DMS53 treated with DMSO at 0.1 percent for 48 hours (cell line): ENCODE measurements at regions not wholly inside any gene's neighbourhood (a gene's known extent, or its start where the extent isn't known, plus 50 kb on each side); places are given as distances from the start of the nearest gene placed in this dataset.

Experiments used
- DNase-seq: peaks from one replicate; lab custom pipeline; 2025; ENCODE audit not compliant: unreplicated experiment; lab: John Stamatoyannopoulos, UW

DNA sequence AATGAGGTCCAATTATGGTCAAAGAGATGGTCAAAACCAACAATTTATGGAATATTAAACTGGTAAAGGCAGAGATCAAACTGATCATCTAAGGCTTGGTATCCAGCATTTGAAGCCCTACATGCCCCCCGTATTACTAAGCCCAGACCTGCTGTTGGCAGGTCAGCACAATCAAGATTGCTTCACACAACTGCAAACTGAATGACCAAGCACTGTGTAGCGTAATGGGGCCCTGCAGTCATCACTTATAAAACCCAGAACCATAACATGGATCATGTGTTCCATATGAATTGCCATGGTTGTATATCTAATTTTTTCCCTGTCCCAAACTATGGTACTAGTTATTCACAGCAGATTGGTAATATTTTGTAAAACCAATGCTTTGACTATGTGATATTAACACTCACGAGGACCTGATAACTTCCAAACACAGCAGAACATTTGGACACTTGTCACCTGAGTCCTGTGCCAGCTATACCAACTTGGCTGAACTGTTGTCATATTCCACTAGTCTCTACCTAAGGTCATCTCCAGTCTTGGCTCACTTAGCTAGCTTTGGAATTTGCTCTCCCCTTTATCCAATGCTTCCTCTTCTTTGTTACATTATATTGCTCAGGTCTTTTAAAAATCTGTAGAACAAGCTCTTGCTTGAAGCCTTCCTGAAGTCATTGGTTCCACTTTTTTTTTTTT is 81.7 kb upstream of the HMHB1 start:
- DNase-seq = no peak

DNA sequence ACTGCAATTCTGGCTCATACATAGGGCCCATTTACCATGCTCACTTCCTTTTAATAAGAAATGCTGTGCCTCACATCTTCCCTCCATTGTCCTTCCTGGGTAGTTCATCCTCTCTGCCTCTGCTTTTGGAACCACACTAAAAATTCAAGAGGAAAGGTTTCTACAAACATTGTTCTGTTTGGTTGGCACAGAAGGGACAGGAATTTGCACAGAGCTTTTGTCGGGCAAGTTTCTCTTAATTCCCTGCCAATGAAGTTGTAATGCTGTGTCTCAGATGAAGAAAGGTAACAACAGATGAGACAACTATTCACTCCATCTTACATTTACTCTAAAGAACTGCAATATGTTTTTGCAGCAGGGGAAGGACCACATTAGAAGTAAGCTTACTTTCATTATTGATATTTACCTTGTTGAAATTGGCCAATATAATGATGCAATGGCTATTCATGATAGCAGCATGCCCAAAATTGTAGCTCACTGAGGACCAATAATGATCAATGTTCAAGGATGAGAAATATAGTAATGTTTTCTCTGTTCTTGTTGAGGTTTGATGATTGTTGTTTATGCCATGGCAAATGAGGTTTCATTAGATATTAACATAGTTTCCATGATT is 82.5 kb upstream of the HMHB1 start:
- no peak for DNase-seq

DNA sequence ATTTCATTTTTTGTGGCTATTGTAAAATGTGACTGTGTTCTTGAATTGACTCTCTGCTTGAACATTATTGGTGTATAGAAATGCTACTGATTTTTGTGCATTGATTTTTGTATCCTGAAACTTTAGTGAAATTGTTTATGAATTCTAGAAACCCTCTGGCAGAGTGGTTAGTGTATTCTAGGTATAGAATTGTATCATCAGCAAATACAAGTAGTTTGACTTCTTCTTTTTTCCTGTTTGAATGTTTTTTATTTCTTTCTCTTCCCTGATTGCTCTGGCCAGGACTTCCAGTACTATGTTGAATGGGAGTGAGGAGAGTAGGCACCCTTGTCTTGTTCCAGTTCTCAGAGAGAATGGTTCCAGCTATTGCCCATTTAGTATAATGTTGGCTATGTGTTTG is 88.8 kb upstream of the HMHB1 start:
- no peak for DNase-seq

DNA sequence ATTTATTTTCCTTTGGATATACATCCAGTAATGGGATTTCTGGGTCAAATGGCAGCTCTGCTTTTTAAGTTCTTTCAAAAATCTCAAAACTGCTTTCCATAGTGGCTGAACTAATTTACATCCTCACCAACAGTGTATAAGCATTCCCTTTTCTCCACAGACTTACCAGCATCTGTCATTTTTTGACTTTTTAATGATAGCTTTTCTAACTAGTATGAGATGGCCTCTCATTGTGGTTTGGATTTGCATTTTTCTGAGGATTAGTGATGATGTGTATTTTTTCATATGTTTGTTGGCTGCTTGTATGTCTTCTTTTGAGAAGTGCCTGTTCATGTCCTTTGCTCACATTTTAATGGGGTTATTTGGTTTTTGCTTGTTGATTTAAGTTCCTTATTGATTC is 90.0 kb upstream of the HMHB1 start:
- DNase-seq = no peak

DNA sequence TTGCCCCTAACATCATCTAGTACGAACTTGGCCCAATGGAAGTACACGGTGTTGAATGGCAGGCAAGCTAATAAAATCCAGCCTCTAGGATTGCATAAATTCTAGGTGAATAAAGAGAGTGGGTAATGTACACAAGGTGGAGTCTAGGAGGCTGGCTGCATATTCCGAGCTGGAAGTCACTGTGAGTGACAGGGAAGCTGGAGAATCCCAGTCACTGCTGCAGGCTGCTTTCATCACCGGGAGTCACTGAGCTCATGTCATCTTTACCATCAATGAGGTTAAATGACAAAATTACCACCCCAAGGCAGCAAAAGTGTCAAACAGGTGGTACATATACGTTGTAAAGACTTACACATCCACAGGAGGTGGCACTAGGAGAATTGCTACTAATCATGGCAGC is 91.3 kb upstream of the HMHB1 start:
- DNase-seq = no peak

DNA sequence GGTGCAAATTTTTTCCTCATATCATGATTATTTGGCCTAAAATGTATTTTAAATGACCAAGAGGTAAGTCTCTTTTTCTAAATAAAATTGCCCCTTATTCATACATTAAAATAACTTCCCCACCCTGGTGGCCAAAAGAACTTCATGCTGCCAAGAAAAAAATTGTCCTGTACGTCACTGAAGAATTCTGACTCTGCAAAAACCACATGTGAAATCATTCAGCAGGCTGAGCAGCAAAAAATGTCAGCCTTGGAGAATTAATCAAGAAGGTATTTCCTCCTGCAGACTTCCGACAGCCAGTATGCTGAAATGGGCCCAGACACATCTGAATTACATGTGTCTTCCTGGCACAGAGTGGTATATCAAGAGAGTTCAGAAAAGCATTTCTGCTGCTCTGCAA is 94.6 kb upstream of the HMHB1 start:
- DNase-seq = no peak

DNA sequence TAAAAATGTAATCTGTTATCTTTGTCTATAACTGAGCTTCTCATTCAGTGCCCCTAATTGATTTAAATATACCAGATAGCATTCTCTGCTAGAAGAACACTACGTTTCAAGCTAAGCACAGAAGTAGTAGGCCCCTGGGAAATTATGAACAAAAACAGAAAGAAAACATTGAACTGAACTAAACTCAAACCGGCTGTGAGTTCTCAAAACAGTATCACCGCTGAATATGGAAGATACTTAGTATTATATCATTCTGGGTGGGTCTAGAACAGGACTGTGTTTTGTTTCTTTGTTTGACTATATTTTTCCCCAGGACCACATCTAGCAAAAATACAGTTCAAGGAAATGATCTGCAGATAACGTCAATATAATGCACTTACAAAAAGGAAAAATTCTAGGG is 95.1 kb upstream of the HMHB1 start:
- DNase-seq = no peak

DNA sequence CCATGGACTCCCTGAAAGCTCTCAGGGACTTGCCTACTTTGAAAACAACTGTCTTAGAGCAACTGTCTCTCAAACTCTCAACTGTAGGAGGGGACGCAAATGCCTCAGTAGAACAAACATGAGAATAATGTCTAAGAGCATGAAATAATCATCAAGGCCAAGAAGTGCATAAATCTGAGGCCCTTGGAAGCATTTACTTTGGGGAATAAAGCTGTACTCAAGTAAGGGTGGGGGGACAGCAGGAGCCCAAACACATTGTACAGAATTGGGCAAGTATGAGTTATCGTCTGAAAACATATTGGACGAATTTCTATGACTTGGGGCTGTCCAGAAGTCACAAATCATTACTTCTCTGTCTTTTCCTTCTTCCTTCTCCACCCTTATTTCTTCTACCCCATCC is 96.3 kb upstream of the HMHB1 start:
- no peak for DNase-seq

DNA sequence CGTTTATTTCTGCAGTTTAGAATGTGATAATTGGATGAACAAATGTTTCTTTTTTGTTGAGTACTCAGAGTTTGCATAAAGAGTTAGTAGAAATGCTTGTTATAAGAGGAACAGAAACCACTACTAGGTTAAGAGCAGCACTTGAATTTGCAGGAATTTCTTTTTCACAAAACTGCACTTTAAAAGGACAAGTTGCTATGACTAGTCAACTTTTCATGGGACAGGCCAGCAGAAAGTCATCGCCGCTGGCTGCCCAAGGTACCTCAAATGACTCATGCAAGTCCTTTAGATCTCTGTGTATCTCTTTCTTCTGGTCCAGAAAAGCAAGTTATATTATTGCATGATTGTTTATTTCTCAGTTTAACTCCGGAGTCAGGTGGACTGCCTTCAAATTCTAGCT is 97.3 kb upstream of the HMHB1 start:
- no peak for DNase-seq

DNA sequence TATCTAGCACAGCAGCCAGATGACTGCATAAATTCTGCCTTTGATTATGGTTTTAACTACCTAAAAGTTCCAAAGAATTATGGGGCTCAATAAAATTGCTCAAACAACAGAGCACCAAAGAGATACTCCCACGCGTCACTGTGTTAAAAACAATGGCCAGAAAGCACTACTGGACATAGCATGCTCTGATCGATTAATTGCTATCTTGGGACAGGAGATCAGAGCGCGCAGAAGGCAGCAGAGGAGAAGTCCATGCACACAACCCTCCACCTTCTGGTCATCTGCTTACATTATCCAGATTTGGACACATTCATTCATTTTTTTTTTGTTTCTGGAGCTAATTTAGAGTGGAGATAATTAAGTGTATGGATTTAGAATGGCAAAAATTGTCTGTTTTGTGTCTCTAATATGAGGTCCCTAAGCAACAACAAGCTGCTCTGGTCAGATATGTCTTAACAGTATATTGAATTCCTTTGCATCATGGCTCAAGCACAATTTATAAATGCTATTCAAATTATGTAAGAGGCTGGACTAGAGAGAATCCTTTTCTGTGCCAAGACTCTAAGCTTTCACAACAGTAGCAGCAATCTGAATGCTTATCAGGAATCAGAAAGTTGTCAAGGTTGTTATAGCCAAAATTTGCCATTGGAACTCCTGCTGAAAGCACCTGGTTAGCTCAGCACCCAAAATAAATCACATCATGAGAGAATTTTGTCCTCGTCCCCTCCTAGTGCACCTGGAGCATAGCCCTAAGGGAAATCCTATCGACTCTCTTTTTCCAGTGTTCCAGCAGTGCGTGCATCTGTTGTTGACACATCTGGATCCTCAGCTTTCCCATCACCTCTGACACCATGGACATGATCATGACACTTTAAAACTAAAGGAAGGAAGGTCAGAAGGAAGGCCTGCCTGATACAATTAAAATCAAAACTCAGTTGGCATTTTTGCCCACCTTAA is 98.6 kb upstream of the HMHB1 start:
- no peak for DNase-seq

DNA sequence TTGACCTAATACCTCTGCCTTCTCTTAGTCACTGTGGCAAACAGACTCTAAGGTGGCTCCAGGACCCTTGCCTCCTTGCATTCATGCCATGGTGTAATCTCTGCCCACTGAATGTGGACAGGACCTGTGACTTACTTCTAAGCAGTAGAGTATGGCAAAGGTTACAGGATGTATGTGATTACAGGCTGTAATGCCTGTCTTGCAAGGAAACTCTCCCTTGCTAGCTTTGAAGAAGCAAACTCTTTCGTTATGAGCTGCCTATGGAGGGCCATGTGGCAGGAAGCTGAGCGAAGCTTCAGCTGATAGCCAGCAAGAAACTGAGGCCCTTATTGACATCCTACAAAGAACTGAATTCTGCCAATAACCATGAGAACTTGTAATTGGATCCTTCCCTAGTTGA is 103.3 kb upstream of the HMHB1 start:
- DNase-seq = no peak

DNA sequence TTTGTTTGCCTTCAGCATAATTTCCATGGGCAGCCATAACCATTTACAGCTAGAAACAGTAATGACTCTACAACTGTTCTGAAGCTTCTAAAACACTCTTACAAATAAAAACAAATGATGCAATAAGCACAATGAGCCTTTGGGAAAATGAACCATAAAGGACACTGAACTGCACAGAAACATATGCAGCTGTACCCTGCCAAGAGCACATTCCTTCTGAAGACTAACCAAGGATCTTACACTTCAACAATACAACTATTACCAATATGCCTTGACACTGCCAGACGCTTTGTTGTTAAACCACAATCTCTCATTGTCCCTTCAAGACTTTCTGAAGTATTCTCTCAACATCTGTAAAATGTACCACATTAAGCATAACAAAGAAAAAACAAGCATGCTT is 104.2 kb upstream of the HMHB1 start:
- no peak for DNase-seq

DNA sequence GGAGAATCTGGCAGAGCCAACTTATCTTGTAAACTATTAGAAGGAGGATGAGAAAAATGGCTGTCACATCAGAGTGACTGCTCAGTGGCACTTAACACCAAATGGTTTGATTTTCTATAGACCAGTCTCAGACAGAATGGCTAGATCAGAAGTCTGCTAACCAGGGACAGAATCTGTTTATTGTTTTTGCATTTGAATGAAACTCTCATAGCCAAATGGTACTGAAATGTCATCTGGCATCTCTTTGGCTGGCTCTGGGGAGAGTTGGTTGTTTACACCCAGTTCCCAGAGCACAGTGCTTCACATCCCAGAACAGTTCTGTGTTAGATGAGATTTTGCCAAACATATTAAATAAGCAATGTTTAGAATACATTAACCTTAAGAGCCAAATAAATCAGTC is 106.6 kb upstream of the HMHB1 start:
- no peak for DNase-seq

DNA sequence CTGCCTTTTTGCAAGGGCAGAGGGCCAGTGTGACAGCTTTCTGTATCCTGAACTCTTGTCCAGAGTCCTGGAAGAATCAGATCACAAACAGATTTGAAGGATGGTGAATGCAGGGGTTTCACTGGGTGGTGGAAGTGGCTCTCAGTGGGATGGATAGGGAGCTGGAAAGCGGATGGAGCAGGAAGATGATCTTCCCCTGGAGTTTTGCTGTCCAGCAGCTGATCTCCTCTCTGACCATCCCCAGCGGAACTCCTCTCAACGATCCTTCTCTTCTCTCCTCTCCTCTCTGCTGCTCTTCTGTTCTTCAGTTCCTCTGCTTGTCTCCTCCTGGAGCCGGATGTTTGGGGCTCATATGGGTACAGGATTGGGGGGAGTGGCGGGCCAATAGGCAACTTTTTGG is 108.3 kb upstream of the HMHB1 start:
- no peak for DNase-seq

DNA sequence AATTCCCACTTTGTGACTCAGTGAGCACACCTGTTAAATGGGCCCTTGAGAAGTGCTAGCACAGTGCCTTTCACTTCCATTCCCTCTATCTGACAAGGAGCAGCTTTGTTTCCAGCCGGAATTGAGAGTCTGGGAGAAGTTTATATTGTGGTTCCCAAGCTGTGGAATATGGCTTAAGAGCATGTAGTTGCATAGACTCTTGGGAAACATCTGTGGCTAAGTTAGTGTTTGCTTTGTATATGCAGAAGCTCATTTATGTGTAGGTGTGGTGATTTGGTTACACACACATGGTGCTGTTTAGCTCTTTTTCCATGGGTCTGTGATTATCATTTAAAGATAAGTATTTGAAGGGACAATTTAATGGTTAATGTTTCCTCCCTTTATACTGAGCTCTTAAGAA is 110.5 kb upstream of the HMHB1 start:
- DNase-seq = no peak

DNA sequence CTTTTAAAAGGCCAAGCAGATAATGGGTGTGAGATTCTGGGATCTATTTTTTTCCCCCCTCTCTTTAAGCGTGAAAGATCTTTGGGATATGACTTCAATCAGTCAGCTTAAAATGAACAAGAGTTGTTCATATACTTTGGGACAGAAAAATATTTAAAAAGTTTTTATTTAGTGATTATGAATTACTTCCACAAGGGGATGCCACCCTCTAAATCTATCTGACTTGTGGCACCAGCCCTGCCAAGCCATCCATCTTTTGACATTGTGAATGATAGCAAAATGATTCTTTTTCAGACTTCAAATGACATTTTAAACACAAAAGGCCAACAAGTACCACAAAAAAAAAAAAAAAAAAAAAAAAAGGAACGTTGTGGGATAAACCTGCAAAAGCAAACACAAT is 111.0 kb upstream of the HMHB1 start:
- no peak for DNase-seq

DNA sequence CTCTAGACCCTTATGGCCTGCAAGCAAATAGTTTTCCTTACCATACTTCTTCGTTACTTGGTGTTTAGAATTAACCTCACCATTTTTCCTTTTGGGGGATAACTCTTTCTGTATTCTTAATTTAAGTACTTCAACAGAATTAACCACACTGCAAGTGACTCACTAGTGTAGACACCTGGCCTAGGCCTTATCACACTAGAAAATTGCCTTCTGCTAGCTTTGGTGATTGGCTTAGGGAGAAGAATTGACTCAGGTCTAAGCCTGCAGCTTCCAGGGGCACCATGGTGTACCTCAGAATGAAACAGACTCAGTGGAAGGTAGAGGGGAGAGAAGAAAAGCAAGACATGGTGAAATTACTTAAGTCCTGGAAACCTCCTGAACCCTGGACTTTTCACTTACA is 112.8 kb upstream of the HMHB1 start:
- DNase-seq = no peak

DNA sequence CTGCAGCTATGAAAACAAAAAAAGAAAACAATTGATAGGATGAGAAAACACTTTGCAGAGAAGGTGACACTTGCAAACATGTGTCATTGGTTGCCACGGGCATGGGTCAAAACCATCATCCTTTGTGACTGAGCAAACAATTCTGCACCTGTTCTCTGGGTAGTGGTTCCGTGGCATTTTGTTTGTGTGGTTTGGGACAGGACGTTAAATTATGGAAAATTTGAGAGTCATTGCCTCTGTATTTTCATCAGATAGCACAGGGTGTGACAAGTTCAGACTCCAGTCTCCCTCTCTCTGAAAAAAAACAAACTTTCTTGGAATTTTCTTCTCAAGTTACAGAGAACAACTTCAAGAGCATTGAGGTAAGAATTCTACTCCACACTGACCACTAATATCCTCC is 113.4 kb upstream of the HMHB1 start:
- DNase-seq = peak; percentile 34

DNA sequence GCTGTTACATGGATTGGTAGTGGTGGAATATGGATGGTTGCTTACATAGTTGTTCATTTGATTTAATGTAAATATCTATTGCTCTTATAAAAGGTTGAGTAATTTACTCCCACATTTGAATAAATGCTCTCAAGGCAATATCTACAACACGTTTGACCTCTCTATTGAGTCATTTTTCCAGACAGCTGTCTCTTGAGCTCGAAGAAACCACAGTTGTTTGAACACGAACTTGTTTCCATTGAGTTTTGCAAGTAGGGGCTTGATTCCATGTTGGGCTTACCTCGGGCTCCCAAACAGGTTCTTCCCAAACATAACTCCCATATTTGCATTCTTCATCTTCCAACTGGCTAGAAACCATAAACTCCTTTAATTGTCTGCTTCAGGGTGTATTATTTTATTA is 115.0 kb upstream of the HMHB1 start:
- DNase-seq = no peak

DNA sequence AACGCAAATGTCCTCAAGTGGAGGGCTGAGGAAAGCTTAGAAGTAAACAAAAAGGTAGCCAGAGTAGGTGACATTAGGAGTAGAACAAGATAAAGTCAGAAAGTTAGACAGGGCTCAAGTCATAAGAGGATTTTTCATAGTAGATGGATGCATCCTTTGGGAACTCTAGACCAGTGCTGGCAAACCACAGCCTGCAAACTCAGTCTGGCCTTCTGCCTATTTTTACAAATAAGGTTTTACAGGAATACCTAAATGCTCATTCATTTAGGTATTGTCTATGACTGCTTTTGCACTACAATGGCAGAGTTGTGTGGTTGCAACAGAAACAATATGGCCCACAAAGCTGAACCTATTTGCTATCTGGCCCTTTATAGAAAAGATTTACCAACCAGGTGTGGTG is 116.0 kb upstream of the HMHB1 start:
- no peak for DNase-seq

DNA sequence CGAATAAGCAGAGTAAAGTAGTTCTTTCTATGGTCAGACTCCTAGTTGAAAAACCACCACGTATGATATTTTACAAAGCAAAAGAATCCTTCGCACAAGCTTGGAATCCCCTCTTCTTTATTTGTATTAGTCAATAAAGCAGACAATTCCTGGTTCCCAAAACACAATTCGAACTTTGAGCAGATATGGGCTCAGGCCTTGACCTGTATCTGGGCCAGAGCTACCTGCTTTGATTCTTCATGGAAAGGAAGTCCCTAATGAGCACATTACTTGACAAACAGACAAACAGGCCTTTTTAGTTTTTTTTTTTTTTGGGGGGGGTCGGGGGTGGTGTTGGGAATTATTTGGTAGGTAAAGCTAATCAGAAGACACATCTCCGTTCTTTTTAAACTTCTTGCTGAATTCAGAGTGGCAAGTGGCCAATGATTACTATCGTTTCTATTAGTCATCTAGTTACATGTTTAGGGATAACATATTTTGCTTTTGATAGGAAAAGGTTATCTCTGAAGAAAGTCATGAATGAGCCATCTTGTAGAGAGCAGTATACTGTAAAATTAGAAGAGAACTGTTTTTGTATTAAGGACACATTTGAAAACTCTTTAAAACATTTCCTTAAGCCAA is 116.6 kb upstream of the HMHB1 start:
- DNase-seq = no peak

DNA sequence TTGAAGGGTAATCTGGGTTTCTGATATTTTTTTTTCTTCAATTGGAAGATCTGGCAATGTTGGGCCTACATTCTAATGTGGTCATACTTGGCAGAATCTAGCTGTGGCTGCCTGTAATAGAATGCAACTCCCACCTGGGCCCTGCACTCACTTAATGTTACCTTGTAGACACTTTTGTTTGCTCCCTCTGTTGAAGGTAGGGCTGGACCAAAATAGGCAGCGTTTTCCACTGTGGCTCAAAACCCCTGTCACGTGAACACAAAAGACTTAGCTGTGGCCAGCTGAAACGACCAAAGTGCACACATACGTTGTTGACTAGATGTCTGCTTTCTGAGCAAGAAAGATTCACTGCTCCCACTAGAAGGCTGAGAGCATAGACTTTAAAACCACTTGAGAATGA is 117.6 kb upstream of the HMHB1 start:
- DNase-seq = no peak
